Neural cell (in vitro differentiated cells): ENCODE measurements at regions not wholly inside any gene's neighbourhood (a gene's known extent, or its start where the extent isn't known, plus 50 kb on each side); places are given as distances from the start of the nearest gene placed in this dataset.

Experiments used
- MXI1 ChIP-seq: fragments of 450-650 bp; conservative IDR thresholded peaks from 2 replicates; pipeline ENCODE4 v1.6.1; 2014; ENCODE audit warnings: antibody characterized with exemption, mild to moderate bottlenecking; ENCODE audit not compliant: poor library complexity, severe bottlenecking
- POLR2AphosphoS5 ChIP-seq: IDR thresholded peaks from 2 replicates; pipeline ENCODE4 v1.6.1; 2012
- TF ChIP-seq, protein P1 (sequence below): fragments of 450-650 bp; IDR thresholded peaks from 2 replicates; pipeline ENCODE4 v1.5.1; 2014; ENCODE audit warnings: antibody characterized with exemption, mild to moderate bottlenecking, moderate library complexity; ENCODE audit not compliant: poor library complexity, severe bottlenecking
- TF ChIP-seq, protein P2 (sequence below): IDR thresholded peaks from 2 replicates; pipeline ENCODE4 v1.6.1; 2012; ENCODE audit warnings: borderline replicate concordance

DNA sequence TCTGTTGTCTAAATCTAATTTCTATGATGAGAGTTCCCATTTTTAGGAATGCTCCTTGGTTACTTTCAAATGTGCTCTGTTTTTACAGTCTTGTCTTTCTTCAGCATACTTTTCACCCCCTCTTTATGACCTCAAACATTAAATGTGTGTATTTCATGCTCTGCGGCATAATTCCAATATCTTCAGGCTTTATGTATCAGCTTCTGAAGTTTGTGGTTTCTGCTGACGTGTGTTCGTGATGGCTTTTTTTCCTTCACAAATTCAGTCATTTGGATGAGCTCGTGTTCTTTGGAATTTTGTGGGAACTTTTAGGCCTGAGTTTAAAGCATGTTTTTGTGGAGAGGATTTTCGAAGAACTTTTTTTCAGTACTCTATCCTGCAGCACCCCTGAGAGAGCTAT, 97.7 kb upstream of the CHRNA7 start:
- TF ChIP-seq POLR2AphosphoS5 (no peak), MXI1 (no peak)
- TF ChIP-seq, protein P1, sequence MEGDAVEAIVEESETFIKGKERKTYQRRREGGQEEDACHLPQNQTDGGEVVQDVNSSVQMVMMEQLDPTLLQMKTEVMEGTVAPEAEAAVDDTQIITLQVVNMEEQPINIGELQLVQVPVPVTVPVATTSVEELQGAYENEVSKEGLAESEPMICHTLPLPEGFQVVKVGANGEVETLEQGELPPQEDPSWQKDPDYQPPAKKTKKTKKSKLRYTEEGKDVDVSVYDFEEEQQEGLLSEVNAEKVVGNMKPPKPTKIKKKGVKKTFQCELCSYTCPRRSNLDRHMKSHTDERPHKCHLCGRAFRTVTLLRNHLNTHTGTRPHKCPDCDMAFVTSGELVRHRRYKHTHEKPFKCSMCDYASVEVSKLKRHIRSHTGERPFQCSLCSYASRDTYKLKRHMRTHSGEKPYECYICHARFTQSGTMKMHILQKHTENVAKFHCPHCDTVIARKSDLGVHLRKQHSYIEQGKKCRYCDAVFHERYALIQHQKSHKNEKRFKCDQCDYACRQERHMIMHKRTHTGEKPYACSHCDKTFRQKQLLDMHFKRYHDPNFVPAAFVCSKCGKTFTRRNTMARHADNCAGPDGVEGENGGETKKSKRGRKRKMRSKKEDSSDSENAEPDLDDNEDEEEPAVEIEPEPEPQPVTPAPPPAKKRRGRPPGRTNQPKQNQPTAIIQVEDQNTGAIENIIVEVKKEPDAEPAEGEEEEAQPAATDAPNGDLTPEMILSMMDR = no peak
- TF ChIP-seq, protein P2, sequence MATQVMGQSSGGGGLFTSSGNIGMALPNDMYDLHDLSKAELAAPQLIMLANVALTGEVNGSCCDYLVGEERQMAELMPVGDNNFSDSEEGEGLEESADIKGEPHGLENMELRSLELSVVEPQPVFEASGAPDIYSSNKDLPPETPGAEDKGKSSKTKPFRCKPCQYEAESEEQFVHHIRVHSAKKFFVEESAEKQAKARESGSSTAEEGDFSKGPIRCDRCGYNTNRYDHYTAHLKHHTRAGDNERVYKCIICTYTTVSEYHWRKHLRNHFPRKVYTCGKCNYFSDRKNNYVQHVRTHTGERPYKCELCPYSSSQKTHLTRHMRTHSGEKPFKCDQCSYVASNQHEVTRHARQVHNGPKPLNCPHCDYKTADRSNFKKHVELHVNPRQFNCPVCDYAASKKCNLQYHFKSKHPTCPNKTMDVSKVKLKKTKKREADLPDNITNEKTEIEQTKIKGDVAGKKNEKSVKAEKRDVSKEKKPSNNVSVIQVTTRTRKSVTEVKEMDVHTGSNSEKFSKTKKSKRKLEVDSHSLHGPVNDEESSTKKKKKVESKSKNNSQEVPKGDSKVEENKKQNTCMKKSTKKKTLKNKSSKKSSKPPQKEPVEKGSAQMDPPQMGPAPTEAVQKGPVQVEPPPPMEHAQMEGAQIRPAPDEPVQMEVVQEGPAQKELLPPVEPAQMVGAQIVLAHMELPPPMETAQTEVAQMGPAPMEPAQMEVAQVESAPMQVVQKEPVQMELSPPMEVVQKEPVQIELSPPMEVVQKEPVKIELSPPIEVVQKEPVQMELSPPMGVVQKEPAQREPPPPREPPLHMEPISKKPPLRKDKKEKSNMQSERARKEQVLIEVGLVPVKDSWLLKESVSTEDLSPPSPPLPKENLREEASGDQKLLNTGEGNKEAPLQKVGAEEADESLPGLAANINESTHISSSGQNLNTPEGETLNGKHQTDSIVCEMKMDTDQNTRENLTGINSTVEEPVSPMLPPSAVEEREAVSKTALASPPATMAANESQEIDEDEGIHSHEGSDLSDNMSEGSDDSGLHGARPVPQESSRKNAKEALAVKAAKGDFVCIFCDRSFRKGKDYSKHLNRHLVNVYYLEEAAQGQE = no peak
